Heart right ventricle (tissue), 16 donors: ENCODE measurements at regions not wholly inside any gene's neighbourhood (a gene's known extent, or its start where the extent isn't known, plus 50 kb on each side); places are given as distances from the start of the nearest gene placed in this dataset.

Experiments
- ATAC-seq, 8 donors: fragments of 200-7000 bp; cut with Tn5 transposase; one replicate each; pipeline ENCODE4 v1.9.1; 2020; ENCODE audit warnings: mild to moderate bottlenecking in 8 of 8, moderate library complexity in 8 of 8, moderate number of reproducible peaks in 1 of 8
- DNase-seq, 2 donors: peaks; one replicate each; pipeline ENCODE4 v3.0.0-alpha.2; 2020
- H3K27ac ChIP-seq, 10 donors: fragments of 200-600 bp; sonication (generic) in 2 of 10; one replicate each; pipeline versions ENCODE4 v1.5.0 to v1.8.0; 2020 to 2022; ENCODE audit warnings: mild to moderate bottlenecking in 3 of 10
- H3K27me3 ChIP-seq, 7 donors: fragments of 200-600 bp; one replicate each; pipeline ENCODE4 v1.8.0; 2021 to 2022; ENCODE audit warnings: mild to moderate bottlenecking in 2 of 7
- H3K36me3 ChIP-seq, 9 donors: fragments of 200-600 bp; sonication (generic) in 1 of 9; one replicate each; pipeline versions ENCODE4 v1.5.0 to v1.8.0; 2020 to 2022; ENCODE audit warnings: mild to moderate bottlenecking in 2 of 9
- H3K4me1 ChIP-seq, 9 donors: fragments of 200-600 bp; sonication (generic) in 1 of 9; one replicate each; pipeline versions ENCODE4 v1.5.0 to v1.8.0; 2020 to 2022; ENCODE audit warnings: mild to moderate bottlenecking in 4 of 9
- H3K4me3 ChIP-seq, 10 donors: fragments of 200-600 bp; sonication (generic) in 2 of 10; one replicate each; pipeline versions ENCODE4 v1.5.0 to v1.8.0; 2020 to 2022; ENCODE audit warnings: mild to moderate bottlenecking in 7 of 10, moderate library complexity in 2 of 10
- H3K9me3 ChIP-seq, 11 donors: fragments of 200-600 bp in 10 of 11; sonication (generic) in 2 of 11; one replicate each; pipeline versions ENCODE4 v1.5.0 to v1.8.0; 2013 to 2022; ENCODE audit warnings: mild to moderate bottlenecking in 2 of 11, control low read depth in 1 of 11, moderate library complexity in 1 of 11
- CTCF ChIP-seq, 9 donors: fragments of 200-600 bp; sonication (generic) in 2 of 9; IDR thresholded peaks; one replicate each; pipeline versions ENCODE4 v1.5.0 to v1.8.0; 2021 to 2022; ENCODE audit warnings: antibody characterized with exemption in 9 of 9, mild to moderate bottlenecking in 5 of 9, moderate library complexity in 1 of 9
- WGBS, 2 donors: extraction: QIAGEN DNeasy Blood & Tissue Kit; methylation state at CpG; one replicate each; pipeline ENCODE4 v1.1.7; 2013; ENCODE audit warnings: inconsistent platforms in 1 of 2; 5-methylcytosine and 5-hydroxymethylcytosine counted together
- intact Hi-C, 10 donors: fragments of 100-400 bp; cut with DNase I; formaldehyde crosslinking; loops; one replicate each; pipeline versions ENCODE4 v1.11.1 to v1.14.2; 2022
- donor health status: Arrhythmogenic right ventricular cardiomyopathy.
- donor health status: ischemic (EF 13 %, LVEDD 7.1; RV severe dilation, severe dysfunction).
- donor health status: healthy with polysubstance abuse.
- donor health status: DM: no; HTN: yes; CAD: no.
- donor health status: DM: no; HTN: no; CAD: no.
- donor health status: ischemic (EF 25% LVEDD 6.9; RV normal size, moderate dysfunction).
- donor health status: ischemic (EF 25% LVEDD 5.7; RV mildly dilated, moderate dysfunction).
- donor health status: healthy.
- donor health status: DM: yes; HTN: yes; CAD: no.
- donor health status: Ischemic cardiomyopathy.
- donor health status: ischemic (EF 35%, LVEDD 5.7; RV mildly dilated, moderate dysfunction).
- donor health status: nonischemic (EF 11% LVEDD 7.7; RV severe dilation, severe dysfunction).
- donor health status: DM: yes; HTN: yes; CAD: no.
- donor health status: PGD.
- donor health status: ischemic (EF 29% LVEDD 5.4; RV normal size, mild dysfunction).
- donor health status: nonischemic (EF 23%, LVEDD 6.1; RV moderate dilation, normal function).

GRCh38 chr20:1813101-1813529 is 82.1 kb upstream of the SIRPA start:
- Histone ChIP-seq H3K4me3 (no peak overlapping the region), H3K36me3 (no peaks in the 10 kb centered on the region), H3K4me1 (peaks cover 21 to 80% (median 65%) of the 10 kb centered on the region in 9 donors), H3K27ac (peak overlapping the region; percentile 27 to 88 (median 77)), H3K9me3 (no peaks in the 10 kb centered on the region), H3K27me3 (no peaks in the 10 kb centered on the region)
- ATAC-seq (peak in 7 of 8 donors; percentile 18 to 72 (median 57)), DNase-seq (peak; percentile 62 to 75)
- intact Hi-C loops = loop anchor here in 1 of 10 donors (10.0 kb wide), 1 partner anchor 332 kb away; no protein-coding TSS in a partner anchor
- no peak for TF ChIP-seq CTCF (IDR thresholded peaks at IDR 0.05)
- 18 to 25% methylated on average over 7 of the region's 7 CpGs for WGBS, 2 donors

- H3K27ac ChIP-seq = peak overlapping the region in 9 of 10 donors; percentile 53 to 88 (median 77)
- no peaks in the 10 kb centered on the region for H3K36me3 ChIP-seq
- intact Hi-C loops = loop anchor here in 1 of 10 donors (10.0 kb wide), 1 partner anchor 333 kb away; no protein-coding TSS in a partner anchor
- H3K27me3 ChIP-seq = no peaks in the 10 kb centered on the region
- DNase-seq (no peak), ATAC-seq (peak in 1 of 8 donors; percentile 38)
- peaks cover 17 to 67% (median 52%) of the 10 kb centered on the region in 9 donors for H3K4me1 ChIP-seq
- no peak for TF ChIP-seq CTCF (IDR thresholded peaks at IDR 0.05)
- no peaks in the 10 kb centered on the region for H3K9me3 ChIP-seq
- WGBS, 2 donors = 57 to 62% methylated on average over 5 of the region's 5 CpGs
- no peak overlapping the region for H3K4me3 ChIP-seq
These were observed 83.3 kb upstream of the SIRPA start for GRCh38 chr20:1811621-1812498.

GRCh38 chr20:1810926-1811620 is 84.1 kb upstream of the SIRPA start:
- no peak for TF ChIP-seq CTCF (IDR thresholded peaks at IDR 0.05)
- peaks cover 17 to 59% (median 45%) of the 10 kb centered on the region in 9 donors for H3K4me1 ChIP-seq
- intact Hi-C loops = loop anchor here in 1 of 10 donors (10.0 kb wide), 1 partner anchor 334 kb away; no protein-coding TSS in a partner anchor

GRCh38 chr20:1810572-1810925 is 84.7 kb upstream of the SIRPA start:
- Histone ChIP-seq H3K4me1 (peaks cover 17 to 56% (median 39%) of the 10 kb centered on the region in 9 donors), H3K27ac (peak overlapping the region; percentile 7 to 88 (median 77)), H3K36me3 (no peaks in the 10 kb centered on the region), H3K9me3 (no peaks in the 10 kb centered on the region), H3K27me3 (no peaks in the 10 kb centered on the region), H3K4me3 (no peak overlapping the region)
- 85% methylated on average over 5 of the region's 5 CpGs for WGBS, 2 donors
- intact Hi-C loops = loop anchor here in 1 of 10 donors (10.0 kb wide), 1 partner anchor 334 kb away; no protein-coding TSS in a partner anchor
- TF ChIP-seq CTCF (IDR thresholded peaks at IDR 0.05) = no peak
- ATAC-seq = no peak
- DNase-seq = no peak

More at GRCh38 chr20:1810926-1811620, 84.1 kb upstream of the SIRPA start:
- Histone ChIP-seq H3K9me3 (no peaks in the 10 kb centered on the region), H3K27me3 (no peaks in the 10 kb centered on the region), H3K27ac (peak overlapping the region; percentile 7 to 88 (median 77)), H3K36me3 (no peaks in the 10 kb centered on the region), H3K4me3 (no peak overlapping the region)
- 27 to 54% methylated on average over 7 of the region's 7 CpGs for WGBS, 2 donors
- peak; percentile 50 to 82 (median 60) for ATAC-seq
- no peak for DNase-seq
